Spinal cord (tissue), 9 donors: ENCODE measurements at regions not wholly inside any gene's neighbourhood (a gene's known extent, or its start where the extent isn't known, plus 50 kb on each side); places are given as distances from the start of the nearest gene placed in this dataset.

Source experiments
- DNase-seq, 6 donors: peaks; one replicate each; pipeline versions ENCODE4 v3.0.0 to v3.0.0-alpha.2; 2013 to 2015; ENCODE audit warnings: low spot score in 6 of 6, low read depth in 4 of 6
- H3K27ac ChIP-seq: one replicate; pipeline ENCODE4 v1.5.1; 2013; ENCODE audit warnings: low read depth, low read length, control low read depth
- H3K27me3 ChIP-seq: one replicate; pipeline ENCODE4 v1.6.1; 2013; ENCODE audit warnings: low read length; ENCODE audit not compliant: control insufficient read depth, insufficient read depth
- H3K36me3 ChIP-seq: one replicate; pipeline ENCODE4 v1.6.1; 2013; ENCODE audit warnings: low read length; ENCODE audit not compliant: control insufficient read depth, insufficient read depth
- H3K4me1 ChIP-seq: one replicate; pipeline ENCODE4 v1.6.1; 2013; ENCODE audit warnings: low read length; ENCODE audit not compliant: control insufficient read depth, insufficient read depth
- H3K4me3 ChIP-seq: one replicate; pipeline ENCODE4 v1.5.1; 2013; ENCODE audit warnings: low read depth, low read length, control low read depth
- H3K9me3 ChIP-seq: one replicate; pipeline ENCODE4 v1.6.1; 2013; ENCODE audit warnings: low read length; ENCODE audit not compliant: control insufficient read depth, insufficient read depth
- WGBS: methylation state at CpG from one replicate; pipeline ENCODE4 v1.1.5; 2013; ENCODE audit warnings: missing lambda C conversion rate; ENCODE audit not compliant: insufficient coverage; 5-methylcytosine and 5-hydroxymethylcytosine counted together
- donor health status: healthy.

- Histone ChIP-seq H3K4me1 (no peaks in the 10 kb centered on the region), H3K9me3 (no peaks in the 10 kb centered on the region), H3K4me3 (no peak overlapping the region), H3K27ac (no peak overlapping the region), H3K27me3 (no peaks in the 10 kb centered on the region), H3K36me3 (no peaks in the 10 kb centered on the region)
- WGBS, result no CpG with 5 or more reads among the region's 5 CpGs
- no peak for DNase-seq
Observed at GRCh38 chr9:118515947-118516346, 811.7 kb downstream of the TLR4 start.

- WGBS, result 83% methylated on average over 1 of the region's 3 CpGs
- Histone ChIP-seq H3K27ac (no peak overlapping the region), H3K36me3 (no peaks in the 10 kb centered on the region), H3K27me3 (no peaks in the 10 kb centered on the region), H3K9me3 (no peaks in the 10 kb centered on the region), H3K4me1 (no peaks in the 10 kb centered on the region), H3K4me3 (no peak overlapping the region)
- DNase-seq, result no peak
Observed at GRCh38 chr9:118521261-118521660, 817.1 kb downstream of the TLR4 start.

- H3K9me3 ChIP-seq, result no peaks in the 10 kb centered on the region
- no peaks in the 10 kb centered on the region for H3K36me3 ChIP-seq
- H3K27ac ChIP-seq, result no peak overlapping the region
- 84% methylated on average over 4 of the region's 9 CpGs for WGBS
- no peaks in the 10 kb centered on the region for H3K27me3 ChIP-seq
- H3K4me1 ChIP-seq, result no peaks in the 10 kb centered on the region
- DNase-seq, result peak in 5 of 6 donors; percentile 13 to 85 (median 35)
- no peak overlapping the region for H3K4me3 ChIP-seq
Observed at GRCh38 chr9:118522093-118523028, 818.2 kb downstream of the TLR4 start.

GRCh38 chr9:118527261-118527660, 823.1 kb downstream of the TLR4 start:
- H3K9me3 ChIP-seq, result no peaks in the 10 kb centered on the region
- WGBS, result no CpG with 5 or more reads among the region's 1 CpG
- H3K27me3 ChIP-seq, result no peaks in the 10 kb centered on the region
- H3K27ac ChIP-seq, result no peak overlapping the region
- peak in 2 of 6 donors; percentile 21 to 63 for DNase-seq
- H3K4me3 ChIP-seq, result no peak overlapping the region
- H3K36me3 ChIP-seq, result no peaks in the 10 kb centered on the region
- H3K4me1 ChIP-seq, result no peaks in the 10 kb centered on the region

- no peak overlapping the region for H3K4me3 ChIP-seq
- H3K36me3 ChIP-seq, result no peaks in the 10 kb centered on the region
- no CpG with 5 or more reads among the region's 3 CpGs for WGBS
- H3K4me1 ChIP-seq, result no peaks in the 10 kb centered on the region
- H3K27ac ChIP-seq, result no peak overlapping the region
- no peaks in the 10 kb centered on the region for H3K9me3 ChIP-seq
- no peak for DNase-seq
- H3K27me3 ChIP-seq, result no peaks in the 10 kb centered on the region
Observed at GRCh38 chr9:118529210-118529609, 825.0 kb downstream of the TLR4 start.

- Histone ChIP-seq H3K27me3 (no peaks in the 10 kb centered on the region), H3K4me3 (no peak overlapping the region), H3K9me3 (no peaks in the 10 kb centered on the region), H3K27ac (no peak overlapping the region), H3K4me1 (no peaks in the 10 kb centered on the region), H3K36me3 (no peaks in the 10 kb centered on the region)
- DNase-seq, result no peak
- WGBS, result no CpG with 5 or more reads among the region's 2 CpGs
Observed at GRCh38 chr9:118529624-118530214, 825.5 kb downstream of the TLR4 start.

GRCh38 chr9:118532592-118532991, 828.4 kb downstream of the TLR4 start:
- H3K27ac ChIP-seq, result no peak overlapping the region
- H3K36me3 ChIP-seq, result no peaks in the 10 kb centered on the region
- no peaks in the 10 kb centered on the region for H3K9me3 ChIP-seq
- DNase-seq, result peak in 1 of 6 donors; percentile 46
- no peaks in the 10 kb centered on the region for H3K27me3 ChIP-seq
- no peak overlapping the region for H3K4me3 ChIP-seq
- WGBS, result no CpG with 5 or more reads among the region's 1 CpG
- H3K4me1 ChIP-seq, result no peaks in the 10 kb centered on the region

GRCh38 chr9:118533101-118533500, 828.9 kb downstream of the TLR4 start:
- DNase-seq, result no peak
- Histone ChIP-seq H3K27me3 (no peaks in the 10 kb centered on the region), H3K27ac (no peak overlapping the region), H3K9me3 (no peaks in the 10 kb centered on the region), H3K36me3 (no peaks in the 10 kb centered on the region), H3K4me1 (no peaks in the 10 kb centered on the region), H3K4me3 (no peak overlapping the region)
- WGBS, result no CpG with 5 or more reads among the region's 3 CpGs

- Histone ChIP-seq H3K4me3 (no peak overlapping the region), H3K27me3 (no peaks in the 10 kb centered on the region), H3K36me3 (no peaks in the 10 kb centered on the region), H3K27ac (no peak overlapping the region), H3K4me1 (no peaks in the 10 kb centered on the region), H3K9me3 (no peaks in the 10 kb centered on the region)
- 90% methylated on average over 2 of the region's 3 CpGs for WGBS
- DNase-seq, result no peak
Observed at GRCh38 chr9:118533850-118534249, 829.6 kb downstream of the TLR4 start.

GRCh38 chr9:118536153-118536552, 832.0 kb downstream of the TLR4 start:
- Histone ChIP-seq H3K4me3 (no peak overlapping the region), H3K4me1 (no peaks in the 10 kb centered on the region), H3K36me3 (no peaks in the 10 kb centered on the region), H3K27ac (no peak overlapping the region), H3K9me3 (no peaks in the 10 kb centered on the region), H3K27me3 (no peaks in the 10 kb centered on the region)
- WGBS, result 20% methylated on average over 1 of the region's 4 CpGs
- DNase-seq, result peak in 1 of 6 donors; percentile 25
